ENCODE measurements at regions not wholly inside any gene's neighbourhood (a gene's known extent, or its start where the extent isn't known, plus 50 kb on each side); places are given as distances from the start of the nearest gene placed in this dataset.

DNA sequence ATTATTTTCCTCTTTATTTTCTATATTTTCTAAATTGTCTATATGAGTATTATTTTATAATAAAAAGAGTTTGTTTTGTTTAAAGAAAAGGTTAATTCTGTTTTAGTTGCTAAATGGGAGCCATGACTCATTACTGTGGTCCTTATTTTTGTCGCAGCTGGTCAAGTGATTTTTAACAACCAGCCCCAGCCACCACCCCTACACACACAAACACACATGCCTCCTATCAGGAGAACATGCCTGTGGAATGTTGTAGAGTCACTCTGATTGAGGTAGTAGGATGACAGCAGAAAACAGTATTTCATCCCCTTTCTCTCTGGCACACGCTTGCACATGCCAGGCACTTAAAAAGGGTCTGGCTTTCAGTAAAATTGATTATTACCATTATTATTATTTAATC is 68.6 kb upstream of the GDF10 start:
- H3K4me3 ChIP-seq (ENCODE audit: low read depth, low read length, poor library complexity, severe bottlenecking) = no peak overlapping the region
- H3K4me2 ChIP-seq (ENCODE audit: low read length) = no peak overlapping the region
- H3K27me3 ChIP-seq (ENCODE audit: insufficient read depth, low read length) = no peaks in the 10 kb centered on the region
- no peak overlapping the region for H3K27ac ChIP-seq (ENCODE audit: low read depth, low read length, poor library complexity, severe bottlenecking)
- H3F3A ChIP-seq (ENCODE audit: insufficient read depth, low read length) = no peaks in the 10 kb centered on the region
- TF ChIP-seq, protein P1, sequence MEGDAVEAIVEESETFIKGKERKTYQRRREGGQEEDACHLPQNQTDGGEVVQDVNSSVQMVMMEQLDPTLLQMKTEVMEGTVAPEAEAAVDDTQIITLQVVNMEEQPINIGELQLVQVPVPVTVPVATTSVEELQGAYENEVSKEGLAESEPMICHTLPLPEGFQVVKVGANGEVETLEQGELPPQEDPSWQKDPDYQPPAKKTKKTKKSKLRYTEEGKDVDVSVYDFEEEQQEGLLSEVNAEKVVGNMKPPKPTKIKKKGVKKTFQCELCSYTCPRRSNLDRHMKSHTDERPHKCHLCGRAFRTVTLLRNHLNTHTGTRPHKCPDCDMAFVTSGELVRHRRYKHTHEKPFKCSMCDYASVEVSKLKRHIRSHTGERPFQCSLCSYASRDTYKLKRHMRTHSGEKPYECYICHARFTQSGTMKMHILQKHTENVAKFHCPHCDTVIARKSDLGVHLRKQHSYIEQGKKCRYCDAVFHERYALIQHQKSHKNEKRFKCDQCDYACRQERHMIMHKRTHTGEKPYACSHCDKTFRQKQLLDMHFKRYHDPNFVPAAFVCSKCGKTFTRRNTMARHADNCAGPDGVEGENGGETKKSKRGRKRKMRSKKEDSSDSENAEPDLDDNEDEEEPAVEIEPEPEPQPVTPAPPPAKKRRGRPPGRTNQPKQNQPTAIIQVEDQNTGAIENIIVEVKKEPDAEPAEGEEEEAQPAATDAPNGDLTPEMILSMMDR (IDR thresholded peaks at IDR 0.05; ENCODE audit: low read length) = no peak
- no peak for TF ChIP-seq EZH2 (IDR thresholded peaks at IDR 0.05; ENCODE audit: borderline replicate concordance, low read length)
- no peaks in the 10 kb centered on the region for H3K9me2 ChIP-seq (ENCODE audit: low read depth, low read length)
- no peaks in the 10 kb centered on the region for H3K9me3 ChIP-seq (ENCODE audit: low read length)
- H4K20me1 ChIP-seq (ENCODE audit: insufficient read depth, low read length) = no peaks in the 10 kb centered on the region
- no peaks in the 10 kb centered on the region for H3K36me3 ChIP-seq (ENCODE audit: insufficient read depth, low read length)
- no peaks in the 10 kb centered on the region for H3K4me1 ChIP-seq (ENCODE audit: insufficient read depth, low read length, severe bottlenecking)
- H2AFZ ChIP-seq (ENCODE audit: low read length) = no peak overlapping the region
- no peaks in the 10 kb centered on the region for H3K79me2 ChIP-seq (ENCODE audit: insufficient read depth, low read length)
- H3K9ac ChIP-seq (ENCODE audit: low read length) = no peak overlapping the region

GRCh38 chr10:47233631-47234030 is 66.4 kb upstream of the GDF10 start:
- Histone ChIP-seq H3K4me2 (ENCODE audit: low read length) (no peak overlapping the region), H3K27ac (ENCODE audit: low read depth, low read length, poor library complexity, severe bottlenecking) (no peak overlapping the region), H3K9me2 (ENCODE audit: low read depth, low read length) (no peaks in the 10 kb centered on the region), H3K9ac (ENCODE audit: low read length) (no peak overlapping the region), H3F3A (ENCODE audit: insufficient read depth, low read length) (no peaks in the 10 kb centered on the region), H3K27me3 (ENCODE audit: insufficient read depth, low read length) (no peaks in the 10 kb centered on the region), H3K79me2 (ENCODE audit: insufficient read depth, low read length) (no peaks in the 10 kb centered on the region), H4K20me1 (ENCODE audit: insufficient read depth, low read length) (no peaks in the 10 kb centered on the region), H2AFZ (ENCODE audit: low read length) (no peak overlapping the region), H3K9me3 (ENCODE audit: low read length) (no peaks in the 10 kb centered on the region), H3K4me3 (ENCODE audit: low read depth, low read length, poor library complexity, severe bottlenecking) (no peak overlapping the region), H3K4me1 (ENCODE audit: insufficient read depth, low read length, severe bottlenecking) (no peaks in the 10 kb centered on the region), H3K36me3 (ENCODE audit: insufficient read depth, low read length) (no peaks in the 10 kb centered on the region)
- no peak for TF ChIP-seq EZH2 (IDR thresholded peaks at IDR 0.05; ENCODE audit: borderline replicate concordance, low read length)
- TF ChIP-seq, protein P1 (IDR thresholded peaks at IDR 0.05; ENCODE audit: low read length) = no peak

GRCh38 chr10:47235484-47235883 is 64.5 kb upstream of the GDF10 start:
- TF ChIP-seq, protein P1 (IDR thresholded peaks at IDR 0.05; ENCODE audit: low read length) = no peak
- no peak for TF ChIP-seq EZH2 (IDR thresholded peaks at IDR 0.05; ENCODE audit: borderline replicate concordance, low read length)

More at GRCh38 chr10:47235484-47235883, 64.5 kb upstream of the GDF10 start:
- Histone ChIP-seq H2AFZ (ENCODE audit: low read length) (no peak overlapping the region), H3K9me2 (ENCODE audit: low read depth, low read length) (no peaks in the 10 kb centered on the region), H3K9ac (ENCODE audit: low read length) (no peak overlapping the region), H3K4me2 (ENCODE audit: low read length) (no peak overlapping the region), H3K4me3 (ENCODE audit: low read depth, low read length, poor library complexity, severe bottlenecking) (no peak overlapping the region), H3K4me1 (ENCODE audit: insufficient read depth, low read length, severe bottlenecking) (no peaks in the 10 kb centered on the region), H3K79me2 (ENCODE audit: insufficient read depth, low read length) (no peaks in the 10 kb centered on the region), H3K27ac (ENCODE audit: low read depth, low read length, poor library complexity, severe bottlenecking) (no peak overlapping the region), H4K20me1 (ENCODE audit: insufficient read depth, low read length) (no peaks in the 10 kb centered on the region), H3F3A (ENCODE audit: insufficient read depth, low read length) (no peaks in the 10 kb centered on the region), H3K9me3 (ENCODE audit: low read length) (no peaks in the 10 kb centered on the region), H3K36me3 (ENCODE audit: insufficient read depth, low read length) (no peaks in the 10 kb centered on the region), H3K27me3 (ENCODE audit: insufficient read depth, low read length) (peaks cover 4% of the 10 kb centered on the region; the same call in 1 of the 2 replicates)
